Transverse colon (tissue), 3 donors: ENCODE measurements at regions not wholly inside any gene's neighbourhood (a gene's known extent, or its start where the extent isn't known, plus 50 kb on each side); places are given as distances from the start of the nearest gene placed in this dataset.

Source experiments
- EP300 ChIP-seq: sonication (generic); formaldehyde crosslinking; IDR thresholded peaks from one replicate; pipeline ENCODE4 v1.6.1; 2017; ENCODE audit warnings: antibody characterized with exemption, low read depth
- POLR2A ChIP-seq: fragments of 450-650 bp; IDR thresholded peaks from one replicate; pipeline ENCODE4 v1.6.1; 2016; ENCODE audit warnings: antibody characterized with exemption, mild to moderate bottlenecking, moderate library complexity
- TF ChIP-seq, protein P1 (sequence below), 5 experiments: fragments of 200-600 bp in 3 of 5; fragments of 450-650 bp in 2 of 5; sonication (generic) in 3 of 5; IDR thresholded peaks; 1 replicate in 2 of 5; 2 replicates in 3 of 5; pipeline ENCODE4 v1.5.1; 2016 to 2017; ENCODE audit warnings: antibody characterized with exemption in 5 of 5, inconsistent platforms in 3 of 5, mild to moderate bottlenecking in 2 of 5, moderate library complexity in 1 of 5

DNA sequence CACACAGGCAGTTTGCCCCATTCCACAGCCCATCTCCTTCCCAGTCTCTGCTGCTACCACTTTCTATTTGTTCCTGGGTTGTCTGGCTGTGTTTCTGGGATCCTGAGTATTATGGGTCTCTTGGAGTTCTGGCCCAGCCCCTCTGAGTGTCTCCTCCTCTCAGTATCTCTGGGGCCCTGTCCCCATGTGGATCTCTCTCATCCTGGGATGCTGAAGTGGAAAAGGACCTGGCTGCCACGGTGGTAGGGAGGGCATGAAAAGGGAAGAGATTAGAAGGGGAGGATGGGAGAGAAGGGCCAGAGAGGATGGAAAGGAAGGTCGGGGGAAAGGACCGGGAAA, 54.5 kb upstream of the LBX1 start:
- TF ChIP-seq, protein P1, sequence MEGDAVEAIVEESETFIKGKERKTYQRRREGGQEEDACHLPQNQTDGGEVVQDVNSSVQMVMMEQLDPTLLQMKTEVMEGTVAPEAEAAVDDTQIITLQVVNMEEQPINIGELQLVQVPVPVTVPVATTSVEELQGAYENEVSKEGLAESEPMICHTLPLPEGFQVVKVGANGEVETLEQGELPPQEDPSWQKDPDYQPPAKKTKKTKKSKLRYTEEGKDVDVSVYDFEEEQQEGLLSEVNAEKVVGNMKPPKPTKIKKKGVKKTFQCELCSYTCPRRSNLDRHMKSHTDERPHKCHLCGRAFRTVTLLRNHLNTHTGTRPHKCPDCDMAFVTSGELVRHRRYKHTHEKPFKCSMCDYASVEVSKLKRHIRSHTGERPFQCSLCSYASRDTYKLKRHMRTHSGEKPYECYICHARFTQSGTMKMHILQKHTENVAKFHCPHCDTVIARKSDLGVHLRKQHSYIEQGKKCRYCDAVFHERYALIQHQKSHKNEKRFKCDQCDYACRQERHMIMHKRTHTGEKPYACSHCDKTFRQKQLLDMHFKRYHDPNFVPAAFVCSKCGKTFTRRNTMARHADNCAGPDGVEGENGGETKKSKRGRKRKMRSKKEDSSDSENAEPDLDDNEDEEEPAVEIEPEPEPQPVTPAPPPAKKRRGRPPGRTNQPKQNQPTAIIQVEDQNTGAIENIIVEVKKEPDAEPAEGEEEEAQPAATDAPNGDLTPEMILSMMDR (IDR thresholded peaks at IDR 0.05), result no peak
- TF ChIP-seq POLR2A, result no peak
- no peak for TF ChIP-seq EP300
